ENCODE measurements at regions not wholly inside any gene's neighbourhood (a gene's known extent, or its start where the extent isn't known, plus 50 kb on each side); places are given as distances from the start of the nearest gene placed in this dataset.

- no peaks in the 10 kb centered on the region for H4K20me1 ChIP-seq (replicated peaks; ENCODE audit: control insufficient read depth, insufficient read depth, low read length)
- TF ChIP-seq SREBF1 (IDR thresholded peaks at IDR 0.05; ENCODE audit: borderline replicate concordance, low read depth, low read length): no peak
- TF ChIP-seq ARNT (IDR thresholded peaks at IDR 0.05): no peak
- ChIA-PET CTCF (ENCODE audit: low intra/inter-chr PET ratio) (interaction anchor here (0.7 kb wide), 2 partner anchors 171 to 584 kb away, joined by 3 to 5 read pairs; no protein-coding TSS in a partner anchor), POLR2A (no interaction called here)
- H3K4me2 ChIP-seq (ENCODE audit: insufficient read depth, low read length): no peak overlapping the region
- H2AFZ ChIP-seq (ENCODE audit: low read depth, low read length): no peak overlapping the region
- no peaks in the 10 kb centered on the region for H3K9me1 ChIP-seq (ENCODE audit: control insufficient read depth, insufficient read depth, low read length)
- no peaks in the 10 kb centered on the region for H3K36me3 ChIP-seq (ENCODE audit: control insufficient read depth, insufficient read depth, low read length)
- no peak overlapping the region for H3K4me3 ChIP-seq
- in situ Hi-C loops (cut with MboI) (no loop called here), intact Hi-C loops (cut with micrococcal nuclease) (no loop called here)
- no peaks in the 10 kb centered on the region for H3K9me3 ChIP-seq (replicated peaks; ENCODE audit: control insufficient read depth, insufficient read depth, low read depth, low read length)
- no peaks in the 10 kb centered on the region for H3K4me1 ChIP-seq (replicated peaks in 1 of 2; ENCODE audit: control insufficient read depth in 2 of 2, insufficient read depth in 2 of 2, low read length in 2 of 2)
- no peak for DNase-seq (ENCODE audit: extremely low read depth in 1 of 4, low spot score in 3 of 4)
- H3K9ac ChIP-seq (ENCODE audit: insufficient read depth in 1 of 2, low read depth in 2 of 2, low read length in 2 of 2): no peak overlapping the region
- no peak for ATAC-seq
- no peaks in the 10 kb centered on the region for H3K79me2 ChIP-seq (ENCODE audit: control insufficient read depth, insufficient read depth, low read length)
- FAIRE-seq: no peak
- 6% methylated on average over 1 of the region's 1 CpG for WGBS (ENCODE audit: insufficient coverage, low coverage, missing lambda C conversion rate)
- no TSS peak for BruUV-seq (replicated peaks)
- no peak overlapping the region for H3K27ac ChIP-seq (ENCODE audit: extremely low read depth, low read depth, low read length)
- no peaks in the 10 kb centered on the region for H3K27me3 ChIP-seq (ENCODE audit: control insufficient read depth in 2 of 2, insufficient read depth in 2 of 2, low read length in 2 of 2)
Measured at GRCh38 chr1:238199325-238199724, 308.6 kb upstream of the ZP4 start.

- no peaks in the 10 kb centered on the region for H3K79me2 ChIP-seq (ENCODE audit: control insufficient read depth, insufficient read depth, low read length)
- no peak overlapping the region for H2AFZ ChIP-seq (ENCODE audit: low read depth, low read length)
- H4K20me1 ChIP-seq (replicated peaks; ENCODE audit: control insufficient read depth, insufficient read depth, low read length): no peaks in the 10 kb centered on the region
- DNase-seq (ENCODE audit: extremely low read depth in 1 of 4, low spot score in 3 of 4): no peak
- CTCF ChIA-PET (ENCODE audit: low intra/inter-chr PET ratio): no interaction called here
- FAIRE-seq: no peak
- ATAC-seq: no peak
- BruUV-seq (replicated peaks): no TSS peak
- H3K9ac ChIP-seq (ENCODE audit: insufficient read depth in 1 of 2, low read depth in 2 of 2, low read length in 2 of 2): no peak overlapping the region
- no peaks in the 10 kb centered on the region for H3K27me3 ChIP-seq (ENCODE audit: control insufficient read depth in 2 of 2, insufficient read depth in 2 of 2, low read length in 2 of 2)
- in situ Hi-C loops (cut with MboI) (no loop called here), intact Hi-C loops (cut with micrococcal nuclease) (no loop called here)
- WGBS (ENCODE audit: insufficient coverage, low coverage, missing lambda C conversion rate): 0% methylated on average over 1 of the region's 1 CpG
- no peak overlapping the region for H3K4me3 ChIP-seq
- H3K36me3 ChIP-seq (ENCODE audit: control insufficient read depth, insufficient read depth, low read length): no peaks in the 10 kb centered on the region
- no peak overlapping the region for H3K4me2 ChIP-seq (ENCODE audit: insufficient read depth, low read length)
- no peaks in the 10 kb centered on the region for H3K9me1 ChIP-seq (ENCODE audit: control insufficient read depth, insufficient read depth, low read length)
- no peaks in the 10 kb centered on the region for H3K9me3 ChIP-seq (replicated peaks; ENCODE audit: control insufficient read depth, insufficient read depth, low read depth, low read length)
- H3K27ac ChIP-seq (ENCODE audit: extremely low read depth, low read depth, low read length): no peak overlapping the region
- POLR2A ChIA-PET: no interaction called here
- no peaks in the 10 kb centered on the region for H3K4me1 ChIP-seq (replicated peaks in 1 of 2; ENCODE audit: control insufficient read depth in 2 of 2, insufficient read depth in 2 of 2, low read length in 2 of 2)
- TF ChIP-seq HMBOX1 (IDR thresholded peaks at IDR 0.05) (no peak), ZNF143 (CRISPR knock-in tag; IDR thresholded peaks at IDR 0.05) (no peak)
- TF ChIP-seq, protein P1, sequence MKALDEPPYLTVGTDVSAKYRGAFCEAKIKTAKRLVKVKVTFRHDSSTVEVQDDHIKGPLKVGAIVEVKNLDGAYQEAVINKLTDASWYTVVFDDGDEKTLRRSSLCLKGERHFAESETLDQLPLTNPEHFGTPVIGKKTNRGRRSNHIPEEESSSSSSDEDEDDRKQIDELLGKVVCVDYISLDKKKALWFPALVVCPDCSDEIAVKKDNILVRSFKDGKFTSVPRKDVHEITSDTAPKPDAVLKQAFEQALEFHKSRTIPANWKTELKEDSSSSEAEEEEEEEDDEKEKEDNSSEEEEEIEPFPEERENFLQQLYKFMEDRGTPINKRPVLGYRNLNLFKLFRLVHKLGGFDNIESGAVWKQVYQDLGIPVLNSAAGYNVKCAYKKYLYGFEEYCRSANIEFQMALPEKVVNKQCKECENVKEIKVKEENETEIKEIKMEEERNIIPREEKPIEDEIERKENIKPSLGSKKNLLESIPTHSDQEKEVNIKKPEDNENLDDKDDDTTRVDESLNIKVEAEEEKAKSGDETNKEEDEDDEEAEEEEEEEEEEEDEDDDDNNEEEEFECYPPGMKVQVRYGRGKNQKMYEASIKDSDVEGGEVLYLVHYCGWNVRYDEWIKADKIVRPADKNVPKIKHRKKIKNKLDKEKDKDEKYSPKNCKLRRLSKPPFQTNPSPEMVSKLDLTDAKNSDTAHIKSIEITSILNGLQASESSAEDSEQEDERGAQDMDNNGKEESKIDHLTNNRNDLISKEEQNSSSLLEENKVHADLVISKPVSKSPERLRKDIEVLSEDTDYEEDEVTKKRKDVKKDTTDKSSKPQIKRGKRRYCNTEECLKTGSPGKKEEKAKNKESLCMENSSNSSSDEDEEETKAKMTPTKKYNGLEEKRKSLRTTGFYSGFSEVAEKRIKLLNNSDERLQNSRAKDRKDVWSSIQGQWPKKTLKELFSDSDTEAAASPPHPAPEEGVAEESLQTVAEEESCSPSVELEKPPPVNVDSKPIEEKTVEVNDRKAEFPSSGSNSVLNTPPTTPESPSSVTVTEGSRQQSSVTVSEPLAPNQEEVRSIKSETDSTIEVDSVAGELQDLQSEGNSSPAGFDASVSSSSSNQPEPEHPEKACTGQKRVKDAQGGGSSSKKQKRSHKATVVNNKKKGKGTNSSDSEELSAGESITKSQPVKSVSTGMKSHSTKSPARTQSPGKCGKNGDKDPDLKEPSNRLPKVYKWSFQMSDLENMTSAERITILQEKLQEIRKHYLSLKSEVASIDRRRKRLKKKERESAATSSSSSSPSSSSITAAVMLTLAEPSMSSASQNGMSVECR (CRISPR knock-in tag; IDR thresholded peaks at IDR 0.05): no peak
- TF ChIP-seq, protein P2, sequence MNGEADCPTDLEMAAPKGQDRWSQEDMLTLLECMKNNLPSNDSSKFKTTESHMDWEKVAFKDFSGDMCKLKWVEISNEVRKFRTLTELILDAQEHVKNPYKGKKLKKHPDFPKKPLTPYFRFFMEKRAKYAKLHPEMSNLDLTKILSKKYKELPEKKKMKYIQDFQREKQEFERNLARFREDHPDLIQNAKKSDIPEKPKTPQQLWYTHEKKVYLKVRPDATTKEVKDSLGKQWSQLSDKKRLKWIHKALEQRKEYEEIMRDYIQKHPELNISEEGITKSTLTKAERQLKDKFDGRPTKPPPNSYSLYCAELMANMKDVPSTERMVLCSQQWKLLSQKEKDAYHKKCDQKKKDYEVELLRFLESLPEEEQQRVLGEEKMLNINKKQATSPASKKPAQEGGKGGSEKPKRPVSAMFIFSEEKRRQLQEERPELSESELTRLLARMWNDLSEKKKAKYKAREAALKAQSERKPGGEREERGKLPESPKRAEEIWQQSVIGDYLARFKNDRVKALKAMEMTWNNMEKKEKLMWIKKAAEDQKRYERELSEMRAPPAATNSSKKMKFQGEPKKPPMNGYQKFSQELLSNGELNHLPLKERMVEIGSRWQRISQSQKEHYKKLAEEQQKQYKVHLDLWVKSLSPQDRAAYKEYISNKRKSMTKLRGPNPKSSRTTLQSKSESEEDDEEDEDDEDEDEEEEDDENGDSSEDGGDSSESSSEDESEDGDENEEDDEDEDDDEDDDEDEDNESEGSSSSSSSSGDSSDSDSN (IDR thresholded peaks at IDR 0.05; ENCODE audit: borderline replicate concordance in 1 of 2, low read depth in 2 of 2, low read length in 2 of 2): no peak
Measured at GRCh38 chr1:238196516-238196915, 305.8 kb upstream of the ZP4 start.

All from K562 (cell line).